DOHH2 (cell line): ENCODE measurements at regions not wholly inside any gene's neighbourhood (a gene's known extent, or its start where the extent isn't known, plus 50 kb on each side); places are given as distances from the start of the nearest gene placed in this dataset.

Experiments
- H3F3A ChIP-seq: fragments of 200-600 bp; sonication (generic), shearing (Covaris generic); 2 replicates; pipeline ENCODE4 v1.6.0; 2016; ENCODE audit warnings: antibody characterized with exemption, mild to moderate bottlenecking; ENCODE audit not compliant: control insufficient read depth, insufficient read depth
- H3K27ac ChIP-seq: fragments of 200-600 bp; sonication (generic); 2 replicates; pipeline ENCODE4 v1.5.1; 2014; ENCODE audit warnings: low read depth, mild to moderate bottlenecking, low read length, moderate library complexity
- H3K27me3 ChIP-seq: fragments of 200-600 bp; sonication (generic); 2 replicates; pipeline ENCODE4 v1.6.1; 2014; ENCODE audit warnings: mild to moderate bottlenecking, low read length, mixed read lengths; ENCODE audit not compliant: control insufficient read depth
- H3K36me3 ChIP-seq: fragments of 200-600 bp; sonication (generic); 2 replicates; pipeline ENCODE4 v1.6.1; 2014; ENCODE audit warnings: mild to moderate bottlenecking, low read length, moderate library complexity, mixed read lengths; ENCODE audit not compliant: control insufficient read depth
- H3K4me1 ChIP-seq: fragments of 200-600 bp; sonication (generic); 2 replicates; pipeline ENCODE4 v1.6.1; 2014; ENCODE audit warnings: mild to moderate bottlenecking, low read length, mixed read lengths; ENCODE audit not compliant: control insufficient read depth
- H3K4me2 ChIP-seq: fragments of 200-600 bp; sonication (generic); 2 replicates; pipeline ENCODE4 v1.6.0; 2014; ENCODE audit warnings: mild to moderate bottlenecking, low read length, moderate library complexity
- H3K4me3 ChIP-seq: fragments of 200-600 bp; sonication (generic); 2 replicates; pipeline ENCODE4 v1.5.1; 2014; ENCODE audit warnings: mild to moderate bottlenecking, low read length, mixed read lengths
- H3K79me2 ChIP-seq: fragments of 200-600 bp; sonication (generic); 2 replicates; pipeline ENCODE4 v1.6.1; 2014; ENCODE audit warnings: mild to moderate bottlenecking, low read length, mixed read lengths; ENCODE audit not compliant: control insufficient read depth
- H3K9me2 ChIP-seq: fragments of 200-600 bp; sonication (generic); replicated peaks from 2 replicates; pipeline ENCODE4 v1.6.1; 2014; ENCODE audit warnings: mild to moderate bottlenecking, low read length, mixed read lengths; ENCODE audit not compliant: control insufficient read depth
- H3K9me3 ChIP-seq: fragments of 200-600 bp; sonication (generic); 2 replicates; pipeline ENCODE4 v1.6.1; 2014; ENCODE audit warnings: antibody characterized with exemption, low read length, mixed read lengths; ENCODE audit not compliant: control insufficient read depth, insufficient read depth
- H4K20me1 ChIP-seq: fragments of 200-600 bp; sonication (generic); 2 replicates; pipeline ENCODE4 v1.6.0; 2014; ENCODE audit warnings: low read depth, mild to moderate bottlenecking, antibody characterized with exemption, low read length, moderate library complexity; ENCODE audit not compliant: control insufficient read depth, insufficient read depth
- EZH2phosphoT487 ChIP-seq: fragments of 200-600 bp; sonication (generic); IDR thresholded peaks from 2 replicates; pipeline ENCODE4 v1.6.1; 2017; ENCODE audit warnings: borderline replicate concordance, mild to moderate bottlenecking, antibody characterized with exemption, low read length, moderate library complexity, mixed read lengths
- TF ChIP-seq, protein P1 (sequence below): fragments of 200-600 bp; sonication (generic); IDR thresholded peaks from one replicate; pipeline ENCODE4 v1.5.1; 2014; ENCODE audit warnings: antibody characterized with exemption, mild to moderate bottlenecking, low read depth, low read length; ENCODE audit not compliant: poor library complexity, severe bottlenecking

GRCh38 chr5:85052826-85053225 lies 668.1 kb upstream of the EDIL3 start:
- Histone ChIP-seq H3K9me3 (no peaks in the 10 kb centered on the region), H4K20me1 (no peaks in the 10 kb centered on the region), H3K79me2 (no peaks in the 10 kb centered on the region), H3F3A (no peaks in the 10 kb centered on the region), H3K9me2 (no peaks in the 10 kb centered on the region), H3K4me2 (no peak overlapping the region), H3K4me1 (no peaks in the 10 kb centered on the region), H3K36me3 (no peaks in the 10 kb centered on the region), H3K27me3 (no peaks in the 10 kb centered on the region), H3K27ac (no peak overlapping the region), H3K4me3 (no peak overlapping the region)
- TF ChIP-seq EZH2phosphoT487: no peak

DNA sequence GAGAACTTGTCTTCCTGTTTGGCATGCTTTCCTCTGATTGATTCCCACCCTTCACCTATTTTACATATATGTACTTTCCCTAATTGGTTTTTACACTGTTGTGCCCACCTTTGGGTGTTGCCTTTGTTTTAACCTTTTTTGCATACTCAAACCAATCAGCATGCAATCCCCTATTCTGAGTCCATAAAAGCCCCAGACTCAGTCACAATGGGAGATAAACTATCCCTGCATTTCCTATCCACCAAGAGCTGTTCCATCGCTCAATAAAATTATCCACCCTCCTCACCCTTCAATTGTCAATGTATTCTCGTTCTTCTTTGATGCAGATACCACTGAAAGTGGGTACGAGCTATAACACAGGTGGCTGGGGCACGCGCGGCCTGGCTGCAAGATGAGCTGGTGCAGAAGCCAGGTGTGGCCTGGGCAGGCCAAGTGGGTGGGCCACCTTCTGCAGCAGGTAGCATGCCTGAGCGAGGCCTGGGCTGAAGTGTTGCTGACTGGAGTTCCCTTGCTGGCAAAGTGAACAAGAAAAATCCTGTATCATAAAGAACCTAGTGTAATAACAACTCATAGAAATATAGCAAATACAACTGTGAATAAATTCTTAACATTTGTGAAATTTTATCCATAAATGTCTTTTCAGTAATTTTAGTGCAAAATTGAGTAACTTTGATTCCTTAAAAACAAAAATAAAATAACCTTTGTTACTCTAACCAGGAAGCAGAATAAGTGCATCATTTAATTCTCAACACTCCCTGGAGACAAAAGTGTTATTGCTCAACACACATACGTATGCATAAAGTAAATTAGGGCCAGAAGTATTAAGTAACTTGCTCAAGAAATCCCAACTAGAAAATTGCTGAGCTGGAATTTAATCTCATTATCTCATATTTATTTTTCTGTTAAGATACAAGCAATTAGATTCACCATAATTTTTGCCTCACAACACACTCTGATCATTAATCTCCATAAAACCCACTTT lies 685.3 kb upstream of the EDIL3 start:
- H3K79me2 ChIP-seq: no peaks in the 10 kb centered on the region
- H3K36me3 ChIP-seq: no peaks in the 10 kb centered on the region
- H4K20me1 ChIP-seq: no peaks in the 10 kb centered on the region
- no peak overlapping the region for H3K4me3 ChIP-seq
- no peaks in the 10 kb centered on the region for H3K9me3 ChIP-seq
- H3K27me3 ChIP-seq: no peaks in the 10 kb centered on the region
- no peak overlapping the region for H3K27ac ChIP-seq
- H3K9me2 ChIP-seq: no peaks in the 10 kb centered on the region
- H3F3A ChIP-seq: no peaks in the 10 kb centered on the region
- no peak overlapping the region for H3K4me2 ChIP-seq
- no peak for TF ChIP-seq EZH2phosphoT487
- TF ChIP-seq, protein P1, sequence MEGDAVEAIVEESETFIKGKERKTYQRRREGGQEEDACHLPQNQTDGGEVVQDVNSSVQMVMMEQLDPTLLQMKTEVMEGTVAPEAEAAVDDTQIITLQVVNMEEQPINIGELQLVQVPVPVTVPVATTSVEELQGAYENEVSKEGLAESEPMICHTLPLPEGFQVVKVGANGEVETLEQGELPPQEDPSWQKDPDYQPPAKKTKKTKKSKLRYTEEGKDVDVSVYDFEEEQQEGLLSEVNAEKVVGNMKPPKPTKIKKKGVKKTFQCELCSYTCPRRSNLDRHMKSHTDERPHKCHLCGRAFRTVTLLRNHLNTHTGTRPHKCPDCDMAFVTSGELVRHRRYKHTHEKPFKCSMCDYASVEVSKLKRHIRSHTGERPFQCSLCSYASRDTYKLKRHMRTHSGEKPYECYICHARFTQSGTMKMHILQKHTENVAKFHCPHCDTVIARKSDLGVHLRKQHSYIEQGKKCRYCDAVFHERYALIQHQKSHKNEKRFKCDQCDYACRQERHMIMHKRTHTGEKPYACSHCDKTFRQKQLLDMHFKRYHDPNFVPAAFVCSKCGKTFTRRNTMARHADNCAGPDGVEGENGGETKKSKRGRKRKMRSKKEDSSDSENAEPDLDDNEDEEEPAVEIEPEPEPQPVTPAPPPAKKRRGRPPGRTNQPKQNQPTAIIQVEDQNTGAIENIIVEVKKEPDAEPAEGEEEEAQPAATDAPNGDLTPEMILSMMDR: no peak
- H3K4me1 ChIP-seq: no peaks in the 10 kb centered on the region

- Histone ChIP-seq H3K4me3 (no peak overlapping the region), H3K4me1 (no peaks in the 10 kb centered on the region), H3K36me3 (no peaks in the 10 kb centered on the region), H3K27ac (no peak overlapping the region), H3F3A (no peaks in the 10 kb centered on the region), H3K27me3 (no peaks in the 10 kb centered on the region), H4K20me1 (no peaks in the 10 kb centered on the region), H3K79me2 (no peaks in the 10 kb centered on the region), H3K9me3 (no peaks in the 10 kb centered on the region), H3K9me2 (no peaks in the 10 kb centered on the region), H3K4me2 (no peak overlapping the region)
- TF ChIP-seq EZH2phosphoT487: no peak
- TF ChIP-seq, protein P1: no peak
Measured at GRCh38 chr5:85077581-85077980, 692.9 kb upstream of the EDIL3 start.

GRCh38 chr5:85096421-85096820 lies 711.7 kb upstream of the EDIL3 start:
- no peak overlapping the region for H3K4me2 ChIP-seq
- TF ChIP-seq, protein P1: no peak
- TF ChIP-seq EZH2phosphoT487: no peak
- H3K79me2 ChIP-seq: no peaks in the 10 kb centered on the region
- no peaks in the 10 kb centered on the region for H3K9me3 ChIP-seq
- no peak overlapping the region for H3K27ac ChIP-seq
- no peaks in the 10 kb centered on the region for H4K20me1 ChIP-seq
- no peaks in the 10 kb centered on the region for H3K9me2 ChIP-seq
- no peaks in the 10 kb centered on the region for H3F3A ChIP-seq
- H3K4me3 ChIP-seq: no peak overlapping the region
- H3K36me3 ChIP-seq: no peaks in the 10 kb centered on the region
- H3K4me1 ChIP-seq: no peaks in the 10 kb centered on the region
- H3K27me3 ChIP-seq: no peaks in the 10 kb centered on the region
